ENCODE measurements at regions not wholly inside any gene's neighbourhood (a gene's known extent, or its start where the extent isn't known, plus 50 kb on each side); places are given as distances from the start of the nearest gene placed in this dataset.
"Not testable (repeated sequence)": the region's sequence is repeated elsewhere in the genome, so short reads cannot be mapped to it uniquely, and the experiment has no call there.

- DNase-seq (ENCODE audit: low read depth), result peak; percentile 10
- TF ChIP-seq CTCF (conservative IDR thresholded peaks at IDR 0.05; ENCODE audit: low read depth, low read length), result no peak
- no peak overlapping the region for H3K4me3 ChIP-seq (ENCODE audit: low read depth, low read length)
Measured at GRCh38 chr3:109985943-109986555, 648.7 kb upstream of the DPPA4 start.

- DNase-seq (ENCODE audit: low read depth), result no peak
- no peak for TF ChIP-seq CTCF (conservative IDR thresholded peaks at IDR 0.05; ENCODE audit: low read depth, low read length)
- no peak overlapping the region for H3K4me3 ChIP-seq (ENCODE audit: low read depth, low read length)
Measured at GRCh38 chr3:109994853-109995252, 657.5 kb upstream of the DPPA4 start.

- DNase-seq (ENCODE audit: low read depth), result no peak
- no peak overlapping the region for H3K4me3 ChIP-seq (ENCODE audit: low read depth, low read length)
- TF ChIP-seq CTCF (conservative IDR thresholded peaks at IDR 0.05; ENCODE audit: low read depth, low read length), result no peak
Measured at GRCh38 chr3:109995377-109995776, 658.0 kb upstream of the DPPA4 start.

DNA sequence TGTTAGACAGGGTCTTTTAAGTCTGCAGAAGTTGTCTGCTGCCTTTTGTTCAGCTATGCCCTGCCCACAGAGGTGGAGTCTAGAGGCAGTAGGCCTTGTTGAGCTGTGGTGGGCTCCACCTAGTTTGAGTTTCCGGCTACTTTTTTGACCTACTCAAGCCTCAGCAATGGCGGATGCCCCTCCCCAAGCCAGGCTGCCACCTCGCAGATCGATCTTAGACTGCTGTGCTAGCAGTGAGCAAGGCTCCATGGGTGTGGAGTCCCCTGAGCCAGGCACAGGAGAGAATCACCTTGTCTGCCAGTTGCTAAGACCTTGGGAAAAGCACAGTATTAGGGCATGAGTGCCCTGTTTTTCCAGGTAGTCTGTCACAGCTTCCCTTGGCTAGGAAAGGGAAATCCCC lies 664.6 kb upstream of the DPPA4 start:
- not testable (repeated sequence) for DNase-seq (ENCODE audit: low read depth)

GRCh38 chr3:110006913-110007312 lies 669.6 kb upstream of the DPPA4 start:
- H3K4me3 ChIP-seq (ENCODE audit: low read depth, low read length), result no peak overlapping the region
- no peak for DNase-seq (ENCODE audit: low read depth)
- TF ChIP-seq CTCF (conservative IDR thresholded peaks at IDR 0.05; ENCODE audit: low read depth, low read length), result no peak

More for the DNA sequence above, 664.6 kb upstream of the DPPA4 start:
- not testable (repeated sequence) for H3K4me3 ChIP-seq (ENCODE audit: low read depth, low read length)

DNA sequence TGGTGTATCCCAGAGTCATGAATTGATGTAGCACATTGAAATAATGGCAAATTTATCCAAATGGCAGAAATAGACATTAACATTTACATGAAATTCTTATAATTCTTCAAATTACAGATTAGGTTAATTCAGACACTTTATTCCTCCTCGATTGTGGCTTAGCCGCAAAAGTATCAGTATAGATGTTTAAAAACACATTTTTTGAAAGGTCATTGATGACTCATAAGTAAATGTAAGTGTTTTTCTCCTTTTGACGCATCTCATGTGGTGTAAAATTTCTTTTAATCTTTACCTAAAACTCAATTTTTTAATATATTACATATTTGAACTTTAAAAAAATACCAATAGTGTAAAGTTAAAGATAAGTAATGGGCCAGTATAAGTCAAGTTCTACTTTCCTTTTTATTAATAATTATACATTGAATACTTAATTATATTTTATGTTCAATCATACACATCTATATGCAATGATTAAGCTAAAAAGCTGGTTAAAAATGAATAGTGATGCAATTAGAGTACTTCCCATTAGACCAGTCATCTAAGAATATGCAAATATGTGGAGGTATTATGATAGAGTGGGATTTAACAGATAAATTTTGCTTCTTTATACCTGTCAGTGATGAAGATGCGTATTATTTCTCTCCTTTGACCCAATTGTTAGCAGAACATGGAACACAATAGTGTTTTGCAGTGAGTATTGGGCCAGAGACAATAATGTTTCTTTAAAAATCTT lies 678.1 kb upstream of the DPPA4 start:
- H3K4me3 ChIP-seq (ENCODE audit: low read depth, low read length), result no peak overlapping the region
- TF ChIP-seq CTCF (conservative IDR thresholded peaks at IDR 0.05; ENCODE audit: low read depth, low read length), result no peak
- no peak for DNase-seq (ENCODE audit: low read depth)

GRCh38 chr3:110016235-110016815 lies 679.0 kb upstream of the DPPA4 start:
- no peak overlapping the region for H3K4me3 ChIP-seq (ENCODE audit: low read depth, low read length)
- TF ChIP-seq CTCF (conservative IDR thresholded peaks at IDR 0.05; ENCODE audit: low read depth, low read length), result no peak
- DNase-seq (ENCODE audit: low read depth), result no peak

All from epithelial cell of proximal tubule (primary cell).